Liver (tissue), 8 donors: ENCODE measurements at regions not wholly inside any gene's neighbourhood (a gene's known extent, or its start where the extent isn't known, plus 50 kb on each side); places are given as distances from the start of the nearest gene placed in this dataset.
A peak's percentile ranks its signal among the peaks of the same experiment; 100 is the strongest.

Experiments
- DNase-seq: peaks from one replicate; pipeline ENCODE4 v3.0.0-alpha.2; 2017; ENCODE audit warnings: low spot score
- H3K27ac ChIP-seq, 2 donors: one replicate each; pipeline ENCODE4 v1.7.0; 2013; ENCODE audit warnings: inconsistent platforms in 2 of 2, low read length in 2 of 2, control low read depth in 1 of 2, low read depth in 1 of 2, mild to moderate bottlenecking in 1 of 2
- H3K27me3 ChIP-seq, 4 donors: one replicate each; pipeline versions ENCODE4 v1.6.1 to v1.7.0; 2013; ENCODE audit warnings: low read length in 3 of 4, inconsistent platforms in 1 of 4, mild to moderate bottlenecking in 1 of 4, moderate library complexity in 1 of 4; ENCODE audit not compliant: control insufficient read depth in 4 of 4, insufficient read depth in 4 of 4
- H3K36me3 ChIP-seq, 4 donors: one replicate each; pipeline versions ENCODE4 v1.6.1 to v1.7.0; 2013; ENCODE audit warnings: low read length in 3 of 4, mild to moderate bottlenecking in 3 of 4, low read depth in 1 of 4, moderate library complexity in 1 of 4; ENCODE audit not compliant: control insufficient read depth in 4 of 4, insufficient read depth in 3 of 4
- H3K4me1 ChIP-seq, 4 donors: one replicate each; pipeline versions ENCODE4 v1.6.1 to v1.7.0; 2013; ENCODE audit warnings: low read length in 3 of 4, mild to moderate bottlenecking in 3 of 4, moderate library complexity in 1 of 4; ENCODE audit not compliant: control insufficient read depth in 4 of 4, insufficient read depth in 4 of 4
- H3K4me3 ChIP-seq, 3 donors: one replicate each; pipeline versions ENCODE4 v1.6.1 to v1.7.0; 2013; ENCODE audit warnings: low read length in 3 of 3, control low read depth in 1 of 3, low read depth in 1 of 3, mild to moderate bottlenecking in 1 of 3
- H3K9ac ChIP-seq, 2 donors: one replicate each; pipeline ENCODE4 v1.7.0; 2013; ENCODE audit warnings: low read length in 2 of 2, mild to moderate bottlenecking in 2 of 2, moderate library complexity in 2 of 2, control low read depth in 1 of 2, low read depth in 1 of 2
- H3K9me3 ChIP-seq, 4 donors: one replicate each; pipeline versions ENCODE4 v1.6.1 to v1.7.0; 2013; ENCODE audit warnings: low read length in 3 of 4; ENCODE audit not compliant: control insufficient read depth in 4 of 4
- ATF3 ChIP-seq: IDR thresholded peaks from 2 replicates; pipeline ENCODE4 v1.6.1; 2016; ENCODE audit warnings: antibody characterized with exemption
- CTCF ChIP-seq: fragments of 150-350 bp; IDR thresholded peaks from 2 replicates; pipeline ENCODE4 v1.5.1; 2017; ENCODE audit warnings: improper control_type of control experiment, low read depth, low read length; ENCODE audit not compliant: missing input control
- EGR1 ChIP-seq, 2 donors: IDR thresholded peaks; 2 replicates each; pipeline ENCODE4 v1.6.1; 2016 to 2018; ENCODE audit warnings: antibody characterized with exemption in 2 of 2, low read depth in 2 of 2
- FOXA1 ChIP-seq: IDR thresholded peaks from 2 replicates; pipeline ENCODE4 v1.6.1; 2016; ENCODE audit warnings: antibody characterized with exemption
- HNF4A ChIP-seq, 2 donors: conservative IDR thresholded peaks; 2 replicates each; pipeline ENCODE4 v1.6.1; 2016; ENCODE audit warnings: antibody characterized with exemption in 2 of 2, mild to moderate bottlenecking in 2 of 2
- HNF4G ChIP-seq: IDR thresholded peaks from 2 replicates; pipeline ENCODE4 v1.6.1; 2016; ENCODE audit warnings: antibody characterized with exemption
- JUND ChIP-seq, 2 donors: IDR thresholded peaks; 2 replicates each; pipeline ENCODE4 v1.6.1; 2016; ENCODE audit warnings: antibody characterized with exemption in 2 of 2
- MAX ChIP-seq: IDR thresholded peaks from 2 replicates; pipeline ENCODE4 v1.6.1; 2016; ENCODE audit warnings: antibody characterized with exemption
- NR2F2 ChIP-seq: IDR thresholded peaks from 2 replicates; pipeline ENCODE4 v1.6.1; 2016; ENCODE audit warnings: antibody characterized with exemption
- RAD21 ChIP-seq, 2 donors: IDR thresholded peaks; 2 replicates each; pipeline ENCODE4 v1.6.1; 2016; ENCODE audit warnings: antibody characterized with exemption in 2 of 2, mild to moderate bottlenecking in 2 of 2
- REST ChIP-seq: IDR thresholded peaks from 2 replicates; pipeline ENCODE4 v1.6.1; 2016; ENCODE audit warnings: antibody characterized with exemption, mild to moderate bottlenecking
- RXRA ChIP-seq, 2 donors: IDR thresholded peaks; 2 replicates each; pipeline ENCODE4 v1.6.1; 2017 to 2018; ENCODE audit warnings: antibody characterized with exemption in 2 of 2, mild to moderate bottlenecking in 1 of 2
- SP1 ChIP-seq: IDR thresholded peaks from 2 replicates; pipeline ENCODE4 v1.6.1; 2018; ENCODE audit warnings: antibody characterized with exemption, mild to moderate bottlenecking
- TAF1 ChIP-seq: conservative IDR thresholded peaks from 2 replicates; pipeline ENCODE4 v1.6.1; 2016; ENCODE audit warnings: antibody characterized with exemption, mild to moderate bottlenecking
- ZBTB33 ChIP-seq: IDR thresholded peaks from 2 replicates; pipeline ENCODE4 v1.6.1; 2016; ENCODE audit warnings: antibody characterized with exemption
- WGBS: extraction: QIAGEN DNeasy Blood & Tissue Kit; methylation state at CpG from one replicate; pipeline ENCODE4 v1.1.7; 2013; 5-methylcytosine and 5-hydroxymethylcytosine counted together
- donor health status: healthy.
- donor health status: healthy.
- donor health status: healthy.
- donor health status: healthy.
- donor health status: healthy.

GRCh38 chr11:71373791-71374454 lies 74.3 kb downstream of the DHCR7 start (continued):
- TF ChIP-seq REST (no peak), RAD21 (IDR thresholded peaks at IDR 0.05) (no peak), EGR1 (IDR thresholded peaks at IDR 0.05; ENCODE audit: low read depth in 2 of 2) (no peak)

GRCh38 chr11:71372693-71373657 lies 75.2 kb downstream of the DHCR7 start:
- Histone ChIP-seq H3K9me3 (no peaks in the 10 kb centered on the region), H3K9ac (no peak overlapping the region), H3K4me3 (no peak overlapping the region)

GRCh38 chr11:71371674-71372069 lies 76.5 kb downstream of the DHCR7 start:
- Histone ChIP-seq H3K27ac (no peak overlapping the region), H3K27me3 (no peaks in the 10 kb centered on the region), H3K36me3 (no peaks in the 10 kb centered on the region), H3K9me3 (no peaks in the 10 kb centered on the region), H3K9ac (no peak overlapping the region), H3K4me3 (no peak overlapping the region), H3K4me1 (no peaks in the 10 kb centered on the region)
- 65% methylated on average over 2 of the region's 2 CpGs for WGBS
- no peak for DNase-seq
- TF ChIP-seq JUND (IDR thresholded peaks at IDR 0.05) = no peak
- TF ChIP-seq RXRA (IDR thresholded peaks at IDR 0.05) = no peak
- TF ChIP-seq MAX = no peak
- no peak for TF ChIP-seq ZBTB33
- TF ChIP-seq ATF3 = no peak
- no peak for TF ChIP-seq HNF4A (conservative IDR thresholded peaks at IDR 0.05)
- TF ChIP-seq TAF1 = no peak
- TF ChIP-seq HNF4G = no peak
- no peak for TF ChIP-seq FOXA1
- TF ChIP-seq EGR1 (IDR thresholded peaks at IDR 0.05; ENCODE audit: low read depth in 2 of 2) = no peak
- no peak for TF ChIP-seq NR2F2
- TF ChIP-seq RAD21 (IDR thresholded peaks at IDR 0.05) = no peak
- no peak for TF ChIP-seq SP1

More at GRCh38 chr11:71372693-71373657, 75.2 kb downstream of the DHCR7 start:
- no peaks in the 10 kb centered on the region for H3K36me3 ChIP-seq
- DNase-seq = no peak
- H3K27ac ChIP-seq = no peak overlapping the region
- TF ChIP-seq ATF3 (peak; percentile 29), CTCF (peak; percentile 33), FOXA1 (no peak), RAD21 (IDR thresholded peaks at IDR 0.05) (peak; percentile 73 to 77), NR2F2 (no peak)
- H3K4me1 ChIP-seq = no peaks in the 10 kb centered on the region
- H3K27me3 ChIP-seq = no peaks in the 10 kb centered on the region
- 80% methylated on average over 9 of the region's 9 CpGs for WGBS
